Neural cell (in vitro differentiated cells): ENCODE measurements at regions not wholly inside any gene's neighbourhood (a gene's known extent, or its start where the extent isn't known, plus 50 kb on each side); places are given as distances from the start of the nearest gene placed in this dataset.

Source experiments
- H2AFZ ChIP-seq: fragments of 200-600, 300-800 bp; sonication (generic), shearing (Covaris generic); 2 replicates; pipeline ENCODE4 v1.6.0; 2014; ENCODE audit warnings: low read depth, mild to moderate bottlenecking, antibody characterized with exemption, low read length, moderate library complexity
- H3F3A ChIP-seq: fragments of 200-600 bp; shearing (Covaris generic); 2 replicates; pipeline ENCODE4 v1.6.1; 2016; ENCODE audit warnings: mild to moderate bottlenecking, moderate library complexity, mixed read lengths, antibody characterized with exemption, low read length; ENCODE audit not compliant: insufficient read depth, poor library complexity, severe bottlenecking
- H3K27ac ChIP-seq: fragments of 200-600, 300-800 bp; sonication (generic), shearing (Covaris generic); 2 replicates; pipeline ENCODE4 v1.5.1; 2014; ENCODE audit warnings: mild to moderate bottlenecking, low read length, moderate library complexity
- H3K27me3 ChIP-seq: fragments of 300-800, 200-600 bp; sonication (generic), shearing (Covaris generic); 2 replicates; pipeline ENCODE4 v1.6.0; 2014; ENCODE audit warnings: mild to moderate bottlenecking, low read depth, low read length, moderate library complexity; ENCODE audit not compliant: insufficient read depth
- H3K36me3 ChIP-seq: fragments of 300-800, 200-600 bp; sonication (generic), shearing (Covaris generic); 2 replicates; pipeline ENCODE4 v1.5.1; 2014; ENCODE audit warnings: mild to moderate bottlenecking, antibody characterized with exemption, low read length, moderate library complexity; ENCODE audit not compliant: insufficient read depth
- H3K4me2 ChIP-seq: fragments of 300-800, 200-600 bp; sonication (generic), shearing (Covaris generic); 2 replicates; pipeline ENCODE4 v1.6.0; 2014; ENCODE audit warnings: mild to moderate bottlenecking, low read length
- H3K4me3 ChIP-seq: fragments of 300-800, 200-600 bp; sonication (generic), shearing (Covaris generic); 2 replicates; pipeline ENCODE4 v1.5.1; 2014; ENCODE audit warnings: mild to moderate bottlenecking, low read length, moderate library complexity
- H3K79me2 ChIP-seq: fragments of 200-600 bp; shearing (Covaris generic); replicated peaks from 2 replicates; pipeline ENCODE4 v1.6.0; 2014; ENCODE audit warnings: mild to moderate bottlenecking, low read length, moderate library complexity; ENCODE audit not compliant: insufficient read depth
- H3K9ac ChIP-seq: fragments of 300-800, 200-600 bp; sonication (generic), shearing (Covaris generic); 2 replicates; pipeline ENCODE4 v1.6.1; 2016; ENCODE audit warnings: mild to moderate bottlenecking, low read length, mixed read lengths
- H3K9me2 ChIP-seq: fragments of 200-600 bp; shearing (Covaris generic); 2 replicates; pipeline ENCODE4 v1.6.1; 2016; ENCODE audit warnings: mild to moderate bottlenecking, low read length, mixed read lengths; ENCODE audit not compliant: insufficient read depth
- H3K9me3 ChIP-seq: fragments of 200-600, 300-800 bp; sonication (generic), shearing (Covaris generic); 2 replicates; pipeline ENCODE4 v1.6.1; 2016; ENCODE audit warnings: mild to moderate bottlenecking, mixed run types, low read length, moderate library complexity, mixed read lengths
- H4K20me1 ChIP-seq: fragments of 200-600 bp; shearing (Covaris generic); 2 replicates; pipeline ENCODE4 v1.6.1; 2016; ENCODE audit warnings: mild to moderate bottlenecking, mixed run types; ENCODE audit not compliant: insufficient read depth
- EP300 ChIP-seq: fragments of 450-650 bp; conservative IDR thresholded peaks from 2 replicates; pipeline ENCODE4 v1.6.1; 2014; ENCODE audit warnings: antibody characterized with exemption, mild to moderate bottlenecking, moderate library complexity; ENCODE audit not compliant: poor library complexity, severe bottlenecking
- EZH2 ChIP-seq: fragments of 200-600, 300-800 bp; shearing (Covaris generic), sonication (generic); IDR thresholded peaks from 2 replicates; pipeline ENCODE4 v1.6.1; 2014; ENCODE audit warnings: antibody characterized with exemption, low read length, borderline replicate concordance, mild to moderate bottlenecking; ENCODE audit not compliant: insufficient read depth, poor library complexity, severe bottlenecking
- MXI1 ChIP-seq: fragments of 450-650 bp; conservative IDR thresholded peaks from 2 replicates; pipeline ENCODE4 v1.6.1; 2014; ENCODE audit warnings: antibody characterized with exemption, mild to moderate bottlenecking; ENCODE audit not compliant: poor library complexity, severe bottlenecking
- POLR2AphosphoS5 ChIP-seq: IDR thresholded peaks from 2 replicates; pipeline ENCODE4 v1.6.1; 2012
- RAD21 ChIP-seq: fragments of 450-650 bp; conservative IDR thresholded peaks from 2 replicates; pipeline ENCODE4 v1.6.1; 2014; ENCODE audit warnings: antibody characterized with exemption, mild to moderate bottlenecking, moderate library complexity
- REST ChIP-seq: IDR thresholded peaks from 2 replicates; pipeline ENCODE4 v1.6.1; 2012; ENCODE audit warnings: borderline replicate concordance
- SMC3 ChIP-seq: fragments of 450-650 bp; conservative IDR thresholded peaks from 2 replicates; pipeline ENCODE4 v1.6.1; 2014; ENCODE audit warnings: antibody characterized with exemption, mild to moderate bottlenecking, moderate library complexity; ENCODE audit not compliant: poor library complexity
- TAF1 ChIP-seq: IDR thresholded peaks from 2 replicates; pipeline ENCODE4 v1.6.1; 2012; ENCODE audit warnings: low read depth
- TF ChIP-seq, protein P1 (sequence below): fragments of 450-650 bp; IDR thresholded peaks from 2 replicates; pipeline ENCODE4 v1.5.1; 2014; ENCODE audit warnings: antibody characterized with exemption, mild to moderate bottlenecking, moderate library complexity; ENCODE audit not compliant: poor library complexity, severe bottlenecking

- Histone ChIP-seq H3K4me2 (no peak overlapping the region), H3K9ac (no peak overlapping the region), H4K20me1 (no peaks in the 10 kb centered on the region), H3K4me3 (no peak overlapping the region), H3K9me3 (no peaks in the 10 kb centered on the region), H3K27me3 (no peaks in the 10 kb centered on the region), H3K79me2 (no peaks in the 10 kb centered on the region), H3F3A (no peaks in the 10 kb centered on the region), H2AFZ (no peak overlapping the region), H3K9me2 (no peaks in the 10 kb centered on the region), H3K27ac (no peak overlapping the region), H3K36me3 (no peaks in the 10 kb centered on the region)
- TF ChIP-seq EP300 (no peak), RAD21 (no peak), REST (no peak), EZH2 (no peak), MXI1 (no peak), POLR2AphosphoS5 (no peak)
Observed at GRCh38 chr10:36452851-36453250, 672.5 kb upstream of the ANKRD30A start.

DNA sequence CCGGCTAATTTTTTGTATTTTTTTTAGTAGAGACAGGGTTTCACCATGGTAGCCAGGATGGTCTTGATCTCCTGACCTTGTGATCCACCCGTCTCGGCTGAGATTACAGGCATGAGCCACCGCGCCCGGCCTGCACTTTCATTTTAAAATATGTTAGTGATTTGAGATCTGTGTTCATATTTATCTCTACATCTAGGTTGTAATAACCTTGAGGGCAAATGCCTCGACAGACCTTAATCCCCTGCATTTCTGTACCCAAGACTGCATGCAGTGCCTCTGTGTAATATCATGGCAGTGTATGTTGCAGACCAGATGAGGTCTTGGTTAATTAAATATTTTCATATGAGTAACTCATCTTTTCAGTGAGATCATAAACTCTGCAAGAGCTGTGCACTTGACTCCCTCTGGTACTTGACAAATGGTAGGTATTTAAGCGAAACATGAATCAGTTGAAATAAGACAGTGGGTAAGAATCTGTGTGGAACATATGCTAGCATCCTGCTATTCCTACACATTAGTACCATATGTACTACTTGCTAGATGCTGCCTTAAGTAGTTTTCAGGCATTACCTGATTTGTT is 673.9 kb upstream of the ANKRD30A start:
- no peaks in the 10 kb centered on the region for H3K9me3 ChIP-seq
- H3F3A ChIP-seq = no peaks in the 10 kb centered on the region
- TF ChIP-seq, protein P1, sequence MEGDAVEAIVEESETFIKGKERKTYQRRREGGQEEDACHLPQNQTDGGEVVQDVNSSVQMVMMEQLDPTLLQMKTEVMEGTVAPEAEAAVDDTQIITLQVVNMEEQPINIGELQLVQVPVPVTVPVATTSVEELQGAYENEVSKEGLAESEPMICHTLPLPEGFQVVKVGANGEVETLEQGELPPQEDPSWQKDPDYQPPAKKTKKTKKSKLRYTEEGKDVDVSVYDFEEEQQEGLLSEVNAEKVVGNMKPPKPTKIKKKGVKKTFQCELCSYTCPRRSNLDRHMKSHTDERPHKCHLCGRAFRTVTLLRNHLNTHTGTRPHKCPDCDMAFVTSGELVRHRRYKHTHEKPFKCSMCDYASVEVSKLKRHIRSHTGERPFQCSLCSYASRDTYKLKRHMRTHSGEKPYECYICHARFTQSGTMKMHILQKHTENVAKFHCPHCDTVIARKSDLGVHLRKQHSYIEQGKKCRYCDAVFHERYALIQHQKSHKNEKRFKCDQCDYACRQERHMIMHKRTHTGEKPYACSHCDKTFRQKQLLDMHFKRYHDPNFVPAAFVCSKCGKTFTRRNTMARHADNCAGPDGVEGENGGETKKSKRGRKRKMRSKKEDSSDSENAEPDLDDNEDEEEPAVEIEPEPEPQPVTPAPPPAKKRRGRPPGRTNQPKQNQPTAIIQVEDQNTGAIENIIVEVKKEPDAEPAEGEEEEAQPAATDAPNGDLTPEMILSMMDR = no peak
- no peak for TF ChIP-seq EZH2
- TF ChIP-seq REST = no peak
- TF ChIP-seq EP300 = no peak
- no peak for TF ChIP-seq RAD21
- TF ChIP-seq TAF1 = no peak
- no peak for TF ChIP-seq POLR2AphosphoS5
- no peak for TF ChIP-seq SMC3
- no peak for TF ChIP-seq MXI1
- no peak overlapping the region for H3K4me3 ChIP-seq
- no peaks in the 10 kb centered on the region for H3K79me2 ChIP-seq
- H3K9ac ChIP-seq = no peak overlapping the region
- H2AFZ ChIP-seq = no peak overlapping the region
- H4K20me1 ChIP-seq = no peaks in the 10 kb centered on the region
- no peak overlapping the region for H3K27ac ChIP-seq
- no peaks in the 10 kb centered on the region for H3K9me2 ChIP-seq
- no peak overlapping the region for H3K4me2 ChIP-seq
- no peaks in the 10 kb centered on the region for H3K36me3 ChIP-seq
- no peaks in the 10 kb centered on the region for H3K27me3 ChIP-seq
